ENCODE measurements at regions not wholly inside any gene's neighbourhood (a gene's known extent, or its start where the extent isn't known, plus 50 kb on each side); places are given as distances from the start of the nearest gene placed in this dataset.
"Not testable (repeated sequence)": the region's sequence is repeated elsewhere in the genome, so short reads cannot be mapped to it uniquely, and the experiment has no call there.

- no peak for DNase-seq
Observed at GRCh38 chr10:121311812-121312443, 286.3 kb downstream of the FGFR2 start.

DNA sequence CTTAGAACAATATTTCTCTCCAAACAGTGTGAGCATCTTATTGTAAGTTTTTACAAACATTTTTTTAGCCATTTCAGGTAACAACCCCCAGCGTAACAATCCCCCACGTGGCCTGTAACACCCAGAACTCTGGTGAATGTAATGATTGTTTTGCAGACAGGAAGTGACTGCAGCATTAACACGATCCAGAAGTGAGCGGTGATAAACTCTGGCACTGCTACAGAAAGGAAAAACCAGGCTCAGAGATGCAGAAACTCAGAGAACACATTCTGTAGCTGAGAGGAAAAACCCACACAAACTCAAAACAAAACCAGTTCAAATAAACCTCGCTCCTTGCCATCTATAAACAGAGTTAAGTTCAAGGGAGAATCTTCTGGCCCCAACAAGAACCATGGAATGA, 285.7 kb downstream of the FGFR2 start:
- no peak for DNase-seq

DNA sequence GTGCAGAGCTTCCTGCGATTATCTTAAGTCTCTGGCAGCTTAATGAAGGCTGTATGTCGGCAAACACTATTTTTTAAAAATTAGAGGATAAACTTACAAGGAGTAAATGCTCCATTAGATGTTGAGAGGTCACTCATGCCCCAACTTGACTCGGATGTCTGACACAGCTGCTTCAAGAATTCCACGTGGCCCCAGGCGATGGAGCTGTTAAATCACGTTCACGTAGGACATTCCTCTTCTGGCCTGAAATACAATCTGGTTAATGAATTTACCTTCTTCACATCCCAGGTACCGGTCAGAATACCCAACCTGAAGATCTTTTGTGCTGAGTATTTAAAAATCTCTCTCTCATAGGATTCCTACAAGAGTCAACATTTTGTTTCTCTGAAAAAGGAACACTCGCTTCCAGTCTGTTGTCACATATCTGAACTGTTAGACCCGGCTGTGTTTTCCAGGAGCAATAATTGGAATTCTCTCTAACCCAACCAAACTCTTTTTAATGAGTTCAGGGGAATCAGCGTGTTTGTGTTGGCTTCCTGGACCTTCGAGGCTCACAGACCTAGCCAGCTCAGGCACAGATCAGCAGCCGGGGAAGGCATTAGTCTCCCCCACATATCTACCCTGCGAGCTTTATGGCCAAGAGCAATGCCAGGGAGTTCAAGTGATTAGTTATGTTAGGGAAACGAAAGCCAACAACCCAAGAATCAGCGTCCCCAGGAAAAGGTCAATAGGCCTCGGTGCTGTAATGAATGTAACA, 284.9 kb downstream of the FGFR2 start:
- DNase-seq: no peak

DNA sequence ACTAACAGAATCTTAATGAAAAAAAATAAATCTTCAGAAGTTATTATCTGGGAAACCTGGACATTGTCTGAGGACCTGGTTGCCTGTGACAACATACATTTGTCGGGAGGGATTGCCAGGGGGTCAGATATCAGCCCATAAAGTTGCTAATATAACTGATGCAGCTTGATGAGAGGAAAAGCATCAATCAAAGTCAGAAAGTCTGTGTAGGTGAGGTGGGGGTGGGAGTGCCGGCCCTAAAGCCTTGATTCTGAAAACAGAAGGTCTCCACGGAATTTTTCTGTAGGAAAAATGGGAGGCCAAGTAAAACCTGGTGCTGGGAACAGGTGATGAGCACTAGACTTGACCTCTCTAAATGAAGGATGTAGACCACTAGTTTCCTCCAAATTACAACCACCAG, 281.8 kb downstream of the FGFR2 start:
- no peak for DNase-seq

DNA sequence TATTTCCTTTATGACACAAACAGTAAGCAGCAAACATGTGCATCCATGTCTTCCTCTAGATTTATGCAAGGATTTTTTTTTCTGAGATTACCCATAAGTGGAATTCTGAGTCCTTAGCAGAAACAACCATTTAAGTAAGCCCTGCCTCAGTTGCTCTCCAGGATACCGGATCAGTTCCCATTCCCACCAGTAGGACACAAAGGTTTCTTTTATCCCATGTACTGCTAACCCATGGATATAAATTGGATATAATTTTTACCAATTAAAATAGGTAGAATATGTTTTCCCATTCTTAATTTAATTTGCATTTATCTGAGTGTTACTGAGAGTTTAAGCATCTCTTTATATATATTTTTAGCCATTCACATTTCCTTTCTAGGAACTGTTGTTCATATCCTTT, 280.9 kb downstream of the FGFR2 start:
- DNase-seq: no peak

- DNase-seq: no peak
Observed at GRCh38 chr10:121322046-121322445, 276.2 kb downstream of the FGFR2 start.

GRCh38 chr10:121322776-121323175, 275.5 kb downstream of the FGFR2 start:
- DNase-seq: no peak

DNA sequence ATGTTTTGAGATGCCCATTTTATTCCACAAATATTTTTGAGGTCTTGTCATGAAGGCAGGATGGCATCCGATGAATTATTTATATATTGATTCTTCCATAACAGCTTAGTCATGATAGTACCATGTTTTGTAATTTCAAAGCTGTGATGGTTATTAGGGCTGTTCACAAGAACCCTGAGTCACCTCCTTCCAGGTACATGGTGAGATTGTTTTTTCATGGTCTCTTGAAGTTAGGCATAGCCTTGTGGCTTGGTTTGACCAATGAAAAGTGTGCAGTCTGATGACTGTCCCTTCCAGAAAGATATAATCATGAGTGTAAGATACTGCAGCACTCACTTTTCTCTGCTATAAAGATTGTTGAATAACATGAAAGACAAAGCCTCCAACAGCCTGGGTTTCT, 274.8 kb downstream of the FGFR2 start:
- DNase-seq: no peak

- no peak for DNase-seq
Observed at GRCh38 chr10:121324678-121325213, 273.5 kb downstream of the FGFR2 start.

DNA sequence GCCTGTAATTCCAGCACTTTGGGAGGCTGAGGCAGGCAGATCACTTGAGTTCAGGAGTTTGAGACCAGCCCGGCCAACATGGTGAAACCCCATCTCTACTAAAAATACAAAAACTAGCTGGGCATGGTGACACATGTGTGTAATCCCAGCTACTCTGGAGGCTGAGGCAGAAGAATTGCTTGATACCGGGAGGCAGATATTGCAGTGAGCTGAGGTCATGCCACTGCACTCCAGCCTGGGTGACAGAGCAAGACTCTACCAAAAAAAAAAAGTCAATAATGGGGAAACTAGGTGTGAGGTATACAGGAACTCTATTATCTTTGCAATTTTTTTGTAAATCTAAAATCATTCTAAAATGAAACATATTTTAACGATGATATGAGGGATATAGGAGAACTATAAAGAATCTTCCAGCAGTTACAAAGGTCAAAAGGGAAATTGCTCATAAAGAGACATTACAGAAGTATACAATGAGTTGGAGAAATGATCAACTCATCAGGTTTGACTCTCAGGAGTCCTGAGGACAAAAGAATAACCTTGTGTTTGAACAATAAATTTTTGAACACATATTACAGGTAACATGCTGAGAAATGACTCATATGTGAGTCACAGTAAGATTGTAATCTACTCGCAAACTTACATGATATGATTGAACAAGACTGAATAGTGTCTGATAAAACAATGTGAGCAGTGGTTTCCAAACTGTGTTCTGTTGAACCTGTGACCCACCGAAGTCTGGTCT, 272.6 kb downstream of the FGFR2 start:
- DNase-seq: no peak

- DNase-seq: no peak
Observed at GRCh38 chr10:121326905-121327304, 271.3 kb downstream of the FGFR2 start.

- no peak for DNase-seq
Observed at GRCh38 chr10:121327727-121328126, 270.5 kb downstream of the FGFR2 start.

GRCh38 chr10:121329631-121330030, 268.6 kb downstream of the FGFR2 start:
- not testable (repeated sequence) for DNase-seq

DNA sequence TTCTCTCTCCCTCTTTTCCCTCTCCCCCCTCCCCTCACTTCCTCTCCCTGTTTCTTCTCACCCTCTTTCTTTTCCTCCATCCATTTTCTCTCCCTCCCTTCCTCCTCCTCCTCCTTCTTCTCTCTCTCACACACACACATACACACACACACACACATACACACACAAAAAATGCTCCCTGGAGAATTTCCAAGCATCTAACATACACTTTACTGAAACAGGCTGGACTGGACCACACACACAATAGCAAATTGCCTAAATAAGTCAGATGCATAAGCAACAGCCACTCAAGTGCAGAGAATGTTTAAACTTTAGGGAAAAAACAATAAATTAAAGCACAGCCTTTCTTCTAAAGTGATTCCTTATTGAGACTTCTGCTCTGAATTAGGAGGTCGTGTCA, 267.7 kb downstream of the FGFR2 start:
- DNase-seq: no peak

DNA sequence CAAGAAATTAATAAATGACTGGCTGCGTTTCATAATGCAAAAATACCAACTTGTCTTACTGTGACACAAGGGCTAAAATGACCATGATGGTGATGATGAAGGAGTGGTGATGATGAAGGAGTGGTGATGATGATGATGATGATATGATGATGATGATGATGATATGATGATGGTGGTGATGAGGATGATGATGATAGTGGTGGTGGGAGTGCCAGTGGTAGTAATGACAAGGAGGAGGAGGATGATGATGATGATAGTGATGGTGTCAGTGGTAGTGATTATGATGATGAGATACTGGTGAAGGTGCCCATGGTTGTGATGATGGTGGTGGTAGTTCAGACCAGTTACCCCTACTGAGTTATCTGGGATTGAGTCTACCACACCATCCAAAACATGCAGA, 265.9 kb downstream of the FGFR2 start:
- no peak for DNase-seq

- no peak for DNase-seq
Observed at GRCh38 chr10:121332829-121333765, 265.1 kb downstream of the FGFR2 start.

GRCh38 chr10:121335386-121335925, 262.8 kb downstream of the FGFR2 start:
- no peak for DNase-seq

DNA sequence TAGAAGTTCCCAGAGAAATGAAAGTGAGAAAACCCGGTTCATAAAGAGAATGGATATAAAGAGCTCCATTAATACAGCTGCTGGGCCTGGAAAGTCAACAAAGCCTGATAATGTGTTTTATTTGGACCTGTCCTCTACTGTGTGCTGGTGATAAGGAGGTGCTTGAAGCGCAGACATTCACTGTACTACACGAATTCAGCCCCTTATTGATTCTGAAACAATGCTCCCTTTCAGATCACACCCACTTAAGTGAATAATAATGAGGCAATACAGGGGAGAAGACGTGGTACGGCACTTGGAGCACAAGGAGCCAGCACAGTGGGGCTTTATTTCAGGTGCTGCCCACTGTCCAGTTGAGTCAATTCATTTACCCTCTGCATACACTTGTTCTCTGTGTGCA, 260.8 kb downstream of the FGFR2 start:
- no peak for DNase-seq

DNA sequence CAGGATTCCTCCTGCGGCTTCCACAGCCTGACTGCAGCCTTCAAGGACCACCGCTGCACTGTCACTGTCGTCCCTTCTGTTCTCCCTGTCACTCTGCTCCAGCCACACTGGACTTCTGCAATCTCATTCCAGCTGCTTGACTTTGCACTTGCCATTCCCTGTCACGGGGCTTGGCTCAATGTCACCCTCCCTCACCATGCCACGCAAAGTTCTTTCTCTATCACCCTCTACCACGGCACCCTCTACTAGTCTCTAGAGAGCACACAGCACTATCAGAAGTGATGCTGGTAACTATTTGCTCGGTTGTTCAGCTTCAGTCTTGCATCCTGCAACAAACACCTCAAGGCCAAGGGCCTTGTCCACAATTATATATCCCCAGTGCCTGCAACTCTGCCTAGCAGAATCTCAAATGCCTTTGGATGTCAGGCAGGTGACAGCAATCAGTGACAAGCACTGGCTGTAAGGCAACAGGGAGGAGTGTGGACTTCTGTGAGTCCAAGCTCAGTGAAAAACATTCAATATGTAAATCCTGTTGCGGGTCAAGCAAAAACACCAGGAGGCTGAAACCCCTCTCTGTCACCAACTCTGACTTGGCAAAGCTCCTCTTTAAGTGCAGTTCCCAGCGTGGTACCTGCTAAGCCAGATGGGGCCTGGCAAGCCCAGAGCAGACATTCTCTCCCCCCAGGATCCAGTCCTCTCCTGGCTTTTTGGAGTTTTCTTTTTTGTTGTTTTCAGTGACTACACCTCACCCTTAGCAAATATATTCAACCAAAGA, 259.9 kb downstream of the FGFR2 start:
- no peak for DNase-seq

GRCh38 chr10:121339114-121339513, 259.1 kb downstream of the FGFR2 start:
- DNase-seq: no peak

- DNase-seq: no peak
Observed at GRCh38 chr10:121340271-121340831, 257.9 kb downstream of the FGFR2 start.
